Testis (tissue), 2 donors: ENCODE measurements at regions not wholly inside any gene's neighbourhood (a gene's known extent, or its start where the extent isn't known, plus 50 kb on each side); places are given as distances from the start of the nearest gene placed in this dataset.

ENCODE experiments used
- DNase-seq: peaks from one replicate; pipeline ENCODE4 v3.0.0-alpha.2; 2019
- H3K27ac ChIP-seq, 2 donors: fragments of 200-600 bp; sonication (generic); one replicate each; pipeline ENCODE4 v1.5.1; 2019
- H3K27me3 ChIP-seq: fragments of 200-600 bp; sonication (generic); one replicate; pipeline ENCODE4 v1.5.1; 2019
- H3K36me3 ChIP-seq: fragments of 200-600 bp; sonication (generic); one replicate; pipeline ENCODE4 v1.5.1; 2017; ENCODE audit warnings: low read depth; ENCODE audit errors: missing control alignments
- H3K4me1 ChIP-seq: fragments of 200-600 bp; sonication (generic); one replicate; pipeline ENCODE4 v1.5.1; 2019
- H3K4me3 ChIP-seq, 2 donors: fragments of 200-600 bp; sonication (generic); one replicate each; pipeline ENCODE4 v1.5.1; 2017 to 2019
- H3K9me3 ChIP-seq: fragments of 200-600 bp; sonication (generic); one replicate; pipeline ENCODE4 v1.5.1; 2017
- POLR2A ChIP-seq: fragments of 450-650 bp; IDR thresholded peaks from one replicate; pipeline ENCODE4 v1.6.1; 2017; ENCODE audit warnings: antibody characterized with exemption, mild to moderate bottlenecking, moderate library complexity
- WGBS, 2 donors: methylation state at CpG; one replicate each; pipeline ENCODE4 v1.1.5; 2018; 5-methylcytosine and 5-hydroxymethylcytosine counted together
- intact Hi-C: fragments of 100-400 bp; cut with DNase I; formaldehyde crosslinking; loops from one replicate; pipeline ENCODE4 v1.15.1; 2023; ENCODE audit warnings: low total_unique reads
- TF ChIP-seq, protein P1 (sequence below), 3 experiments: fragments of 450-650 bp in 2 of 3; fragments of 200-600 bp in 1 of 3; sonication (generic) in 1 of 3; IDR thresholded peaks; one replicate each; pipeline ENCODE4 v1.5.1; 2016 to 2019; ENCODE audit warnings: antibody characterized with exemption in 3 of 3, mild to moderate bottlenecking in 2 of 3, moderate library complexity in 1 of 3

- DNase-seq, result no peak
- H3K27ac ChIP-seq, result no peak overlapping the region
- H3K36me3 ChIP-seq, result no peaks in the 10 kb centered on the region
- TF ChIP-seq, protein P1, sequence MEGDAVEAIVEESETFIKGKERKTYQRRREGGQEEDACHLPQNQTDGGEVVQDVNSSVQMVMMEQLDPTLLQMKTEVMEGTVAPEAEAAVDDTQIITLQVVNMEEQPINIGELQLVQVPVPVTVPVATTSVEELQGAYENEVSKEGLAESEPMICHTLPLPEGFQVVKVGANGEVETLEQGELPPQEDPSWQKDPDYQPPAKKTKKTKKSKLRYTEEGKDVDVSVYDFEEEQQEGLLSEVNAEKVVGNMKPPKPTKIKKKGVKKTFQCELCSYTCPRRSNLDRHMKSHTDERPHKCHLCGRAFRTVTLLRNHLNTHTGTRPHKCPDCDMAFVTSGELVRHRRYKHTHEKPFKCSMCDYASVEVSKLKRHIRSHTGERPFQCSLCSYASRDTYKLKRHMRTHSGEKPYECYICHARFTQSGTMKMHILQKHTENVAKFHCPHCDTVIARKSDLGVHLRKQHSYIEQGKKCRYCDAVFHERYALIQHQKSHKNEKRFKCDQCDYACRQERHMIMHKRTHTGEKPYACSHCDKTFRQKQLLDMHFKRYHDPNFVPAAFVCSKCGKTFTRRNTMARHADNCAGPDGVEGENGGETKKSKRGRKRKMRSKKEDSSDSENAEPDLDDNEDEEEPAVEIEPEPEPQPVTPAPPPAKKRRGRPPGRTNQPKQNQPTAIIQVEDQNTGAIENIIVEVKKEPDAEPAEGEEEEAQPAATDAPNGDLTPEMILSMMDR (IDR thresholded peaks at IDR 0.05), result no peak
- TF ChIP-seq POLR2A, result no peak
- no peaks in the 10 kb centered on the region for H3K27me3 ChIP-seq
- intact Hi-C loops, result no loop called here
- WGBS, 2 donors, result 86 to 96% methylated on average over 9 of the region's 9 CpGs
- no peak overlapping the region for H3K4me3 ChIP-seq
- no peaks in the 10 kb centered on the region for H3K4me1 ChIP-seq
- no peaks in the 10 kb centered on the region for H3K9me3 ChIP-seq
These were observed 109.1 kb downstream of the BDH1 start for GRCh38 chr3:197446700-197447056.

- 78 to 86% methylated on average over 12 of the region's 13 CpGs for WGBS, 2 donors
- no peak overlapping the region for H3K27ac ChIP-seq
- no peak for TF ChIP-seq POLR2A
- TF ChIP-seq, protein P1 (IDR thresholded peaks at IDR 0.05), result no peak
- H3K36me3 ChIP-seq, result no peaks in the 10 kb centered on the region
- intact Hi-C loops, result no loop called here
- H3K4me3 ChIP-seq, result no peak overlapping the region
- H3K27me3 ChIP-seq, result no peaks in the 10 kb centered on the region
- H3K9me3 ChIP-seq, result no peaks in the 10 kb centered on the region
- H3K4me1 ChIP-seq, result no peaks in the 10 kb centered on the region
- DNase-seq, result no peak
These were observed 109.7 kb downstream of the BDH1 start for GRCh38 chr3:197445896-197446699.

DNA sequence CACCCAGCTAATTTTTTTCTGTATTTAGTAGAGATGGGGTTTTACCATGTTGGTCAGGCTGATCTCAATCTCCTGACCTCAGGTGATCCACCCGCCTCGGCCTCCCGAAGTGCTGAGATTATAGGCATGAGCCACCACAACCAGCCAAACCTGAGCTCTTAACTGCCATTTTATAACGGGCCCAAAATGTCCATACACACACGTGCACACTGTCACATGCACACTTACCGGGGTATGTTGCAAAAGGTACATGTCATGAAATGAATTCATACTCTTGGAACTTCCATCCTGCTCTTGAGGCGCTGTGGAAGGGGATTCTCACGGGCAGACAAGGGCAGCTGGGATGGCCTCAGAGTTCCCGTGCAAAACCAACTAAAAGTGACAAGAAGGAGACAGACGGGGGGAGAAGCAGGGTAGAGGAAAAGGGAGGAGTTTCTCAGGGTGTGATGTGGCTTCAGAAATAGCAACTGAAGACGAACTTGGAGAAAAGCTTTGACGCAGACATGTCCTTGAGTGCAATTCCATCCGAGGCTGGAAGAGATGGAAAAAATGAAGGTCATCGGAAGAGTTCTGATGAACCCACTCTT is 110.9 kb downstream of the BDH1 start:
- H3K36me3 ChIP-seq, result no peaks in the 10 kb centered on the region
- H3K27ac ChIP-seq, result no peak overlapping the region
- no peak overlapping the region for H3K4me3 ChIP-seq
- intact Hi-C loops, result no loop called here
- H3K9me3 ChIP-seq, result no peaks in the 10 kb centered on the region
- TF ChIP-seq, protein P1 (IDR thresholded peaks at IDR 0.05), result no peak
- TF ChIP-seq POLR2A, result no peak
- WGBS, 2 donors, result 93 to 95% methylated on average over 14 of the region's 14 CpGs
- H3K27me3 ChIP-seq, result no peaks in the 10 kb centered on the region
- H3K4me1 ChIP-seq, result no peaks in the 10 kb centered on the region
- DNase-seq, result no peak

GRCh38 chr3:197443506-197443905 is 112.3 kb downstream of the BDH1 start:
- Histone ChIP-seq H3K4me3 (no peak overlapping the region), H3K27ac (no peak overlapping the region), H3K9me3 (no peaks in the 10 kb centered on the region), H3K4me1 (no peaks in the 10 kb centered on the region), H3K27me3 (no peaks in the 10 kb centered on the region), H3K36me3 (no peaks in the 10 kb centered on the region)
- intact Hi-C loops, result no loop called here
- WGBS, 2 donors, result 88 to 94% methylated on average over 8 of the region's 8 CpGs
- TF ChIP-seq, protein P1 (IDR thresholded peaks at IDR 0.05), result no peak
- no peak for TF ChIP-seq POLR2A
- no peak for DNase-seq
